ENCODE measurements at regions not wholly inside any gene's neighbourhood (a gene's known extent, or its start where the extent isn't known, plus 50 kb on each side); places are given as distances from the start of the nearest gene placed in this dataset.

- DNase-seq (ENCODE audit: low read depth, low spot score) (no peak), FAIRE-seq (no peak), ATAC-seq (no peak)
- ChIA-PET SMC1A (ENCODE audit: uncharacterized antibody, unreplicated experiment) (no interaction called here), CTCF (no interaction called here), POLR2A (no interaction called here), RAD21 (ENCODE audit: unreplicated experiment) (no interaction called here)
- in situ Hi-C loops (cut with MboI) (no loop called here), intact Hi-C loops (cut with micrococcal nuclease; ENCODE audit: unreplicated experiment) (no loop called here)
- Histone ChIP-seq H3K79me2 (ENCODE audit: control insufficient read depth, insufficient read depth, low read length) (no peaks in the 10 kb centered on the region), H3K4me2 (ENCODE audit: control insufficient read depth, insufficient read depth) (no peak overlapping the region), H3K9ac (ENCODE audit: control insufficient read depth, insufficient read depth, low read length) (no peak overlapping the region), H3K9me3 (replicated peaks; ENCODE audit: control insufficient read depth, insufficient read depth, low read length) (no peaks in the 10 kb centered on the region; the same call in 2 of the 3 replicates), H4K20me1 (ENCODE audit: control insufficient read depth, insufficient read depth) (no peaks in the 10 kb centered on the region), H3K4me3 (no peak overlapping the region), H3K4me1 (ENCODE audit: control insufficient read depth, insufficient read depth, low read length) (no peaks in the 10 kb centered on the region), H3K27ac (ENCODE audit: control insufficient read depth, insufficient read depth) (no peak overlapping the region), H3K27me3 (replicated peaks in 1 of 2; ENCODE audit: control insufficient read depth in 2 of 2, insufficient read depth in 2 of 2, low read length in 1 of 2) (no peaks in the 10 kb centered on the region), H2AFZ (ENCODE audit: control insufficient read depth, low read depth, low read length) (no peak overlapping the region), H3K36me3 (ENCODE audit: control insufficient read depth in 2 of 2, insufficient read depth in 2 of 2, low read length in 1 of 2) (no peaks in the 10 kb centered on the region)
- BruUV-seq (replicated peaks): no TSS peak
- TF ChIP-seq GATAD2B (conservative IDR thresholded peaks at IDR 0.05; ENCODE audit: low read depth): no peak
- no peak for TF ChIP-seq PRDM15 (CRISPR knock-in tag; IDR thresholded peaks at IDR 0.05)
- no peak for TF ChIP-seq ZNF274 (IDR thresholded peaks at IDR 0.05; ENCODE audit: insufficient read depth, insufficient read length)
- TF ChIP-seq EED (IDR thresholded peaks at IDR 0.05; ENCODE audit: low read depth): no peak
- TF ChIP-seq SUPT20H (IDR thresholded peaks at IDR 0.05; ENCODE audit: borderline replicate concordance, control insufficient read depth, low read depth, low read length): no peak
- no peak for TF ChIP-seq RAD21 (IDR thresholded peaks at IDR 0.05; ENCODE audit: insufficient read depth, low read depth, low read length)
- TF ChIP-seq ZBTB40 (IDR thresholded peaks at IDR 0.05; ENCODE audit: borderline replicate concordance): no peak
- no peak for TF ChIP-seq SMC3 (IDR thresholded peaks at IDR 0.05; ENCODE audit: borderline replicate concordance, low read length)
- TF ChIP-seq TAF1 (IDR thresholded peaks at IDR 0.05; ENCODE audit: borderline replicate concordance, low read depth, low read length): no peak
- TF ChIP-seq NKRF (conservative IDR thresholded peaks at IDR 0.05): no peak
- TF ChIP-seq ZNF622 (IDR thresholded peaks at IDR 0.05): no peak
- no peak for TF ChIP-seq ETV6 (conservative IDR thresholded peaks at IDR 0.05 in 1 of 2, IDR thresholded peaks at IDR 0.05 in 1 of 2; ENCODE audit: borderline replicate concordance in 1 of 2, low read depth in 1 of 2)
- WGBS (ENCODE audit: insufficient coverage, insufficient replicate concordance, low lambda C conversion rate, missing lambda C conversion rate): 50% methylated on average over 2 of the region's 2 CpGs
Observed at GRCh38 chr15:46766021-46766420, 951.3 kb upstream of the SEMA6D start.

All from GM12878 (cell line).